ENCODE measurements at regions not wholly inside any gene's neighbourhood (a gene's known extent, or its start where the extent isn't known, plus 50 kb on each side); places are given as distances from the start of the nearest gene placed in this dataset.

DNA sequence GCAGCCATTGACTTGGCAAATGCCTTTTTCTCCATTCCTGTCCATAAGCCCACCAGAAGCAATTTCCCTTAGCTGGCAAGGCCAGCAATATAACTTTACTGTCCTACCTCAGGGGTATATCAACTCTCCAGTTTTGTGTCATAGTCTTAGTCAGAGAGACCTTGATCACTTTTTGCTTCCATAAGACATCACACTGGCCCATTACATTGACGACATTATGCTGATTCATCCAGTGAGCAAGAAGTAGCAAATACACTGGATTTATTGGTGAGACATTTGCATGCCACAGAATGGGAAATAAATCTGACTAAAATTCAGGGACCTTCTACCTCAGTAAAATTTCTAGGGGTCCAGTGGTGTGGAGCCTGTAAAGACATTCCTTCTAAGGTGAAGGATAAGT, 649.7 kb upstream of the ANKRD30A start:
- TF ChIP-seq, protein P1, sequence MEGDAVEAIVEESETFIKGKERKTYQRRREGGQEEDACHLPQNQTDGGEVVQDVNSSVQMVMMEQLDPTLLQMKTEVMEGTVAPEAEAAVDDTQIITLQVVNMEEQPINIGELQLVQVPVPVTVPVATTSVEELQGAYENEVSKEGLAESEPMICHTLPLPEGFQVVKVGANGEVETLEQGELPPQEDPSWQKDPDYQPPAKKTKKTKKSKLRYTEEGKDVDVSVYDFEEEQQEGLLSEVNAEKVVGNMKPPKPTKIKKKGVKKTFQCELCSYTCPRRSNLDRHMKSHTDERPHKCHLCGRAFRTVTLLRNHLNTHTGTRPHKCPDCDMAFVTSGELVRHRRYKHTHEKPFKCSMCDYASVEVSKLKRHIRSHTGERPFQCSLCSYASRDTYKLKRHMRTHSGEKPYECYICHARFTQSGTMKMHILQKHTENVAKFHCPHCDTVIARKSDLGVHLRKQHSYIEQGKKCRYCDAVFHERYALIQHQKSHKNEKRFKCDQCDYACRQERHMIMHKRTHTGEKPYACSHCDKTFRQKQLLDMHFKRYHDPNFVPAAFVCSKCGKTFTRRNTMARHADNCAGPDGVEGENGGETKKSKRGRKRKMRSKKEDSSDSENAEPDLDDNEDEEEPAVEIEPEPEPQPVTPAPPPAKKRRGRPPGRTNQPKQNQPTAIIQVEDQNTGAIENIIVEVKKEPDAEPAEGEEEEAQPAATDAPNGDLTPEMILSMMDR (conservative IDR thresholded peaks at IDR 0.05) = no peak
- H3K27ac Mint-ChIP-seq = no peak overlapping the region
- no peaks in the 10 kb centered on the region for H3K4me1 Mint-ChIP-seq (ENCODE audit: unreplicated experiment)
- DNase-seq (ENCODE audit: extremely low spot score, unreplicated experiment) = no peak
- H3K4me3 Mint-ChIP-seq = no peak overlapping the region
- H3K9me3 Mint-ChIP-seq = no peaks in the 10 kb centered on the region
- H3K36me3 Mint-ChIP-seq = no peaks in the 10 kb centered on the region
- H3K27me3 Mint-ChIP-seq = no peaks in the 10 kb centered on the region

DNA sequence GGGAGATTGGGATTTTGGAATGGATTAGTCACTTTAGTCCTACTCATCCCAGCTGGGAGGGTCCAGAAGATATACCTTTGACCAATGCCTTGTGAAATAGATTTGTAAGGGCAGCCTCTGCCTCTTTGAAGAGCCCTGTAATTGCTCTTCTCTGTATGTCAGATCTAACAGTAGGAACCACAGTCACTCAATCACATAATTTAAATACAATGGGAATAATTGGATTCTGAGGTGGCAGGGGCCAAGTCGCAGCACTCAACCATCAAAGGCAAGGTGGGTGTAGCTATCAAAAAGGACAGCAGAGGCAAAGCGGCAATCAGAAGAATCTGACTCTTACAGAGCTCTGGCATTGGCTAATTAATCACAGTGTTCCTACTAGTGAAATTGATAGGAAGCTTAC, 650.9 kb upstream of the ANKRD30A start:
- Mint-ChIP-seq H3K36me3 (no peaks in the 10 kb centered on the region), H3K27me3 (no peaks in the 10 kb centered on the region), H3K4me3 (no peak overlapping the region), H3K9me3 (no peaks in the 10 kb centered on the region), H3K27ac (no peak overlapping the region), H3K4me1 (ENCODE audit: unreplicated experiment) (no peaks in the 10 kb centered on the region)
- TF ChIP-seq, protein P1 (conservative IDR thresholded peaks at IDR 0.05) = no peak
- no peak for DNase-seq (ENCODE audit: extremely low spot score, unreplicated experiment)

DNA sequence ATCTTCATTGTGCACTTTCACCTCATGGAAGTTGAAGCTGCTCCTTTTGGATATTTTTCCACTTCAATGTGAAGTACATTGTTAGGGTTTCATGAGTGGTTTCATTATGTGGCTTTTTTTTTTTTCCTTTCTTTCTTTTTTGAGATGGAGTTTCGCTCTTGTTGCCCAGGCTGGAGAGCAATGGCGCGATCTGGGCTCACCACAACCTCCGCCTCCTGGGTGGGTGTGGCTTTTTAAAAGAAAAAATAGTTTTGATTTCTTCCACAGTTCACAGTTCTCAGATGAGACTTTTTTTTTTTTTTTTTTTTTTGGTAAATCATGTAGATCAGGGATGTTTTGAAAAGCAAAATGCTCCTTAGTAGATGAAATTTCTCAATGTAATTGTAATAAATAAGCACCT, 652.3 kb upstream of the ANKRD30A start:
- no peak for DNase-seq (ENCODE audit: extremely low spot score, unreplicated experiment)
- H3K27me3 Mint-ChIP-seq = no peaks in the 10 kb centered on the region
- TF ChIP-seq, protein P1 (conservative IDR thresholded peaks at IDR 0.05) = no peak
- no peaks in the 10 kb centered on the region for H3K36me3 Mint-ChIP-seq
- H3K27ac Mint-ChIP-seq = no peak overlapping the region
- no peaks in the 10 kb centered on the region for H3K9me3 Mint-ChIP-seq
- H3K4me1 Mint-ChIP-seq (ENCODE audit: unreplicated experiment) = no peaks in the 10 kb centered on the region
- H3K4me3 Mint-ChIP-seq = no peak overlapping the region

DNA sequence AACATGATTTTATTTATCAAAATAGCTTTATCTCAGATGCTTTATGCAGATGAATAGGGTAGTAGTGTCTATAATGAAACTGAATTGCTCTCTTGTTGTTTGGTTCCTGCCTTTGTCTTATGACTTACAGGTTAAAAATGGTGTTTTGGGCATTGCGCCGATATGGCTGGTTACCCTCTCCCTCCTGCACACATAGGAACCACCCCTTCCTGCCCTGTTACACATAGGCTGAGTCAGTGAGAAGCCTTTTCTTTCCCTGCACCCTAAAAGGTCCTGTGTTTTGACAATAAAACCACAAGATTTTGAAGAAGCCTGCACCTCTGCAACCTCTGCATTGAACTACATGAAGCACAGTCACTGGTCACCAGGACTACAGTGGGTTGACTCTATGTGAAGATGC, 655.8 kb upstream of the ANKRD30A start:
- H3K9me3 Mint-ChIP-seq = no peaks in the 10 kb centered on the region
- no peaks in the 10 kb centered on the region for H3K27me3 Mint-ChIP-seq

DNA sequence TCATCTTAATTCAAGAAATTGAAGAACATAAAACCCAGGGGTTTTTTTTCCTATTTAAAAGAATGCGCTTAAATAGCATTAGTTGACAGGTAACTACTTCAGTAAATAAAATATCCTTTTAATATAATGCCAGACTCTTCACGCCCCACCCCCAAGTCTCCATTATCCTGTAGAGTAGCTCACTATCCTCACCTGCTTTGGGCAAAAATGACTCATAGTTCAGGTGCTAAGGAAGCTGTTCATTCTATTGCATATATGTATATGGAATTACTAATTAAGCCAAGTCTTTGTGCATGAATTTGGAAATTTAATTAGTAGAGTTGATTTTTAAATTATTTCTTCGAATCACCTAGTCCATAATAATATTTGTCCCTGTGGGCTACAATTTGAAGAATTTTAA, 656.8 kb upstream of the ANKRD30A start:
- DNase-seq (ENCODE audit: extremely low spot score, unreplicated experiment) = no peak
- no peaks in the 10 kb centered on the region for H3K4me1 Mint-ChIP-seq (ENCODE audit: unreplicated experiment)
- H3K4me3 Mint-ChIP-seq = no peak overlapping the region
- H3K9me3 Mint-ChIP-seq = no peaks in the 10 kb centered on the region
- no peak overlapping the region for H3K27ac Mint-ChIP-seq
- TF ChIP-seq, protein P1 (conservative IDR thresholded peaks at IDR 0.05) = no peak
- no peaks in the 10 kb centered on the region for H3K36me3 Mint-ChIP-seq
- no peaks in the 10 kb centered on the region for H3K27me3 Mint-ChIP-seq

More for the DNA sequence above, 655.8 kb upstream of the ANKRD30A start:
- no peak overlapping the region for H3K27ac Mint-ChIP-seq
- DNase-seq (ENCODE audit: extremely low spot score, unreplicated experiment) = no peak
- H3K4me3 Mint-ChIP-seq = no peak overlapping the region
- no peaks in the 10 kb centered on the region for H3K4me1 Mint-ChIP-seq (ENCODE audit: unreplicated experiment)
- H3K36me3 Mint-ChIP-seq = no peaks in the 10 kb centered on the region
- TF ChIP-seq, protein P1 (conservative IDR thresholded peaks at IDR 0.05) = no peak

Measured in type B pancreatic cell (in vitro differentiated cells).